Muscle of arm (tissue), 1 donor: ENCODE measurements at regions not wholly inside any gene's neighbourhood (a gene's known extent, or its start where the extent isn't known, plus 50 kb on each side); places are given as distances from the start of the nearest gene placed in this dataset.

Experiments
- DNase-seq: peaks from one replicate; pipeline ENCODE4 v3.0.0-alpha.2; 2013

GRCh38 chr2:228653884-228654283 lies 472.4 kb upstream of the SPHKAP start:
- no peak for DNase-seq

GRCh38 chr2:228652366-228652765 lies 470.9 kb upstream of the SPHKAP start:
- DNase-seq, result no peak

DNA sequence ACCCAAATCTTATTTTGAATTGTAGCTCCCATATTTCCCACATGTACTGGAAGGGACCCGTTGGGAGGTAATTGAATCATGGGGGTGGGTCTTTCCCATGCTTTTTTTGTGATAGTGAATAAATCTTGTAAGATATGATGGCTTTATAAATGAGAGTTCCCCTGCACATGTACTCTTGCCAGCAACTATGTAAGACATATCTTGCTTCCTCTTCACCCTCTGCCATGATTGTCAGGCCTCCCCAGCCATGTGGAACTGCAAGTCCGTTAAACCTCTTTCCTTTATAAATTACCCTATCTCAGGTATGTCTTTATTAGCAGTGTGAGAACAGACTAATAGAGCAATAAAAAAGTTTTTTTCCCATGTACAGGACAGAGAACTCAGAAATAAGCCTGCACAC lies 468.4 kb upstream of the SPHKAP start:
- DNase-seq, result no peak

DNA sequence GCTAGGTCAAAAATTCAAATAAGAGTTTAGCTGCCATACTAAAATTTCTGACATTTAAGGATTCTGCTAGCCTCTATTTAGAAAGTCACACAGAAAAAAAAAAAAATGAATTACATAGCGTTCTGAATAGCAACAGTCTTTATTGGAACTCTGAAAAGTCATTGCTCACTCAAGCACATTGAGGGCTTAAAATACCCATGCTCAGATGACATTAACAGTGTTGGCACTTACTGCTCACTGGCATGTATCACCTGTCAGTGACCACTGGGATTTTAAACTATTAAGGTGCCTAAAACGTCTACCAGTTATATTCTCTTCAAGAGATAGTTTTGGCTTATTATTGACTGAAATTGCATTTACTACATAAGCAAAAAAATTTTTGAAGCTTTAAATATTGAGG lies 468.0 kb upstream of the SPHKAP start:
- no peak for DNase-seq

- DNase-seq, result no peak
Measured at GRCh38 chr2:228648541-228648940, 467.1 kb upstream of the SPHKAP start.

- no peak for DNase-seq
Measured at GRCh38 chr2:228646061-228646460, 464.6 kb upstream of the SPHKAP start.

GRCh38 chr2:228644199-228644598 lies 462.7 kb upstream of the SPHKAP start:
- no peak for DNase-seq

GRCh38 chr2:228642861-228643260 lies 461.4 kb upstream of the SPHKAP start:
- no peak for DNase-seq

- no peak for DNase-seq
Measured at GRCh38 chr2:228630786-228631185, 449.3 kb upstream of the SPHKAP start.

DNA sequence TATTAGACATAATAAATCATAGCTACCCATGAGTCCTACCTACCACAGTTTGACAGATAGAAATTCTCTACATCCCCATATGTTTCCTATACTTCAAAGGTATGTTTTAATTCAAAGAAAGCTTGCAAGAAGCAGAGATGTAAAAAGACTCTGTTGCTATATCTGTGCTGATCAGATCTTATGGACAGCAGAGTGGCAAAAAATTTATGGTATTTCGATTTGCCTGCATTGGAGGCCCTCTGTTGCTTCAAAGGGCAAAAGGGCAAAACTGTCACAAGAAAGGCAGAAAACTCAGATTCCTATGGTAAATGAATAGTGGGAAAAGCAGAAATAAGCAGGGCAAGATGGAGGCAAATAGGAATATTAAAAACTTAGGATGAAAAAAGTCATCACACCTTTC lies 447.8 kb upstream of the SPHKAP start:
- DNase-seq, result no peak

DNA sequence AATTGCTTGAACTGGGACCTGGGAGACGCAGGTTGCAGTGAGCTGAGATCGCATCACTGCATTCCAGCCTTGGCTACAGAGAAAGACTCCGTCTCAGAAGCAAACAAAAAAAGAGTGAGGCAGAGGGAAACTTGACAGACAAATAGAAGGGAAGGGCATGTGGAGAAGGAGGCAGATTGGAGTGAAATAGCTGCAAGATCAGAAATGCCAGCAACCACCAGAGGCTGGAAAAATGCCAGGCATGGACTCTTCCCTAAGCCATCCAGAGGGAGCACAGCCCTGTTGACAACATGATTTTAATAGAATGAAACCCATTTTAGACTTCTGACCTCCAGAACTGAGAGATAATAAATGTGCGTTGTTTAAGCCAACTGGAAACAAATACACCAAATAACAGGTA lies 447.2 kb upstream of the SPHKAP start:
- DNase-seq, result no peak

- no peak for DNase-seq
Measured at GRCh38 chr2:228627510-228627909, 446.0 kb upstream of the SPHKAP start.

DNA sequence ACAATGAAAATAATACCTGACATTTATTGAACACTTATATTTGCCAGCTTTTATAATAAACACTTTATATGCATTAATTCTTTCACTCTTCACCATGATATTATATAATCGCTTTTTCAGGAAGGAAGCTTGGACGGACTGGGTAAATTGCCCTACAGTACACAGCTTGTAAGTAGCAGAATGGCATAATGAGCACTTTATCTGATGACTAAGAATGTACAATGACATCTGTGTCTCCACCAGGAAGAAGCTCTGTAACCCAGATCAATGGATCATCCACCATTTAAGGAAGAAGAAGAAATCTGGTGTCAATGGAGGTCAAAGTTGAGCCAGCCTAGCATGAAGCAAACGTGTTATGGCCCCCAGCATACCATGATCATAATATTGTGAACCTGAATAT lies 444.0 kb upstream of the SPHKAP start:
- no peak for DNase-seq

GRCh38 chr2:228624733-228625132 lies 443.2 kb upstream of the SPHKAP start:
- DNase-seq, result peak; percentile 23

GRCh38 chr2:228615496-228615895 lies 434.0 kb upstream of the SPHKAP start:
- DNase-seq, result no peak

GRCh38 chr2:228614741-228615140 lies 433.3 kb upstream of the SPHKAP start:
- no peak for DNase-seq

DNA sequence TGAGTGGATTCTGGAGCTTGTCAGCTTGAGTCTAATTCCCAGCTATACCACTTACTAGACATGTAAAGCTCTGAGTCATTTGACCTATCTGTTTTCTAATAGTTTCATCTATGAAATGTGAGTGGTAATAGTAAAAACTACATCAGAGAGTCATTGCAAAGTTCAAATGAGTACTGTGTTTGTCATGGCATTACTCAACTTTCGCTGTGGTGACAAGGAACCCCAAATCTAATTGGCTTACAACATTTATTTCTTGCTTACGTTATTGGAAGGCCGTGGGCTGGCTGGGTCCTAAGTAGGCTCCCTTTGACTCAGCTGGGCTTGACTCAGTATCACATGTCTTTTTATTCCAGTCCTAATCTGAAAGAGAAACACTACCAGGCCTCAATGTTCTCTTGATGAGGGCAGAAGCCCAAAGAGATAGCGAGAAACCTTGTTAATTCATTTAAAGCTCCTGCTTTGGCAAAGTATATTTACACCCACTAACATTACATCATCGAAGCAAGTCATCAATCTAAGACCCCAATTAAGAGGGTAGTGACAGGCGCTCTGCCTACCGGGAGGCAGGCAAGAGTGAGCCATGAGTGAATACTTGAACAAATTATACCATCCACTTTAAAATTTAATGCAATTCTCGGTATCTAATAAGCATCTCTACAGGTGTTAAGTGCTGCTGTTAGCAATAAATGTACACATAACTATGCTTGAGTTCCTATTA lies 431.8 kb upstream of the SPHKAP start:
- no peak for DNase-seq

DNA sequence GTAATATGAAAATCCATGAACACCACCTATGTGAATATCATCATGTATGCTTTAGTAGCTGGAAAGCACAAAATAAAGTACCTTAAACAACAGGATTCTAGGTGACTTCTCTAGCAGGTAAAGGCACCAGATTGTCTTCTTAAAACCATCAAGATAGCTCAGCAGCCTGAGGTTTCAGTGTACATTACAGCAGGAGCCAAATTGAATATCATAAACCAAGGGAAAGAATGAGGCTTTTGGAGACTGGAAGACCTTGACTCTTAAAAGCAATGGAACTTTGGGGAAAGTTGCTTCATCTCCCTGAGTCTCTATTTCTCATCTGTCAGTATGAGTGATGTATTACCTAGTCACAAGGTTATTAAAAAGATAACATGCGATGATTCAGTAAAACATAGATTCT lies 429.7 kb upstream of the SPHKAP start:
- no peak for DNase-seq

GRCh38 chr2:228602288-228602687 lies 420.8 kb upstream of the SPHKAP start:
- DNase-seq, result no peak

- DNase-seq, result no peak
Measured at GRCh38 chr2:228600265-228600664, 418.8 kb upstream of the SPHKAP start.

DNA sequence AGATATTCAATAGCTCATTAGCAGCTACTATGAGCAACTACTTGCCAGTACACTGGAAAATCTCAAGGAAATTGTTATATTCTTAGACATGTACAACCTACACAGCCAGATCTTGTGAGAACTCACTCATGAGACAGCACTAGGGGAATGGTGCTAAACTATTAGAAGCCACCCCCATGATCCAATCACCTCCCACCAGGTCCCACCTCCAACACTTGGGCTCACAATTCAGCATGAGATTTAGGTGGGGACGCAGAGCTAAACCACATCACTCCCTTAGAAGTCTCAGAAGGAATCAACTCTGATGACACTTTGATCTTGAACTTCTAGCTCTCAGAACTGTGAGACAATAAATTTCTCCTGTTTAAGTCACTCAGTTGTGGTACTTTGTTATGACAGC lies 418.3 kb upstream of the SPHKAP start:
- DNase-seq, result no peak

DNA sequence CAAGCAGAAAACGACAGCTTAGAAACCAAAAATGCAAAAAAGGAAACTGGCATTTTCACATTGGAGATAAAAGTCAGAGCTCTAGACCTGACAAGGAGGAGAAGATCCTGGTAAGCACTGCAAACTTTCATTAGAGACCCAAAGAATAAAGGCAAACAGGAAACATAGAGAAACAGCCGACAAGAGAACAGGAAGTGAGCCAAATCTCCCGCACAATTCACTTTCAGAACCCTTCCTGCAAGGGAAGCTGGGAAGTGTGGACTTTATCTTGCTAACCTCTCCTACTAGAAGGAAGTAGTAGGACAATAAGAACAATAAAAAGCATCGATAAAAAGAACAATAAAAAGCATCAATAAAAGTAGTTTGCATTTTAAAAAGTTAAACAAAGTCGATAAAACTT lies 417.8 kb upstream of the SPHKAP start:
- no peak for DNase-seq

DNA sequence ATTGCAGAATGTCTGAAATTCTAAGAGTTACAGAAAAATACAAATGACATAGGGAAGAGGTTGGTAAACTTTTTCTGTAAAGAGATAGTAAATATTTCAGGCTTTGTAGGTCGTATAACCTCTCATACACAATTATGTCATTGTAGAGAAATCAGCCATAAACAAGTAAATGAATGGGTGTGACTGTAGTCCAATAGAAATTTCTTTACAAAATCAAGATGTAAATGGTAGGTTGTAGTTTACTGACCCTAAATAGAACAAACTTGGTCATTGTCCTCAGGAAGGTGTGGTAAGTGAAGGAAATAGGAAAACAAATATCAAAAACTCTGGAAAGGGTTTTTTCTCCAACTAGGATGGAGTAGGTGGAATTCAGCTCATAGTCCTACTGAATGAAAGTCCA lies 415.5 kb upstream of the SPHKAP start:
- DNase-seq, result no peak

DNA sequence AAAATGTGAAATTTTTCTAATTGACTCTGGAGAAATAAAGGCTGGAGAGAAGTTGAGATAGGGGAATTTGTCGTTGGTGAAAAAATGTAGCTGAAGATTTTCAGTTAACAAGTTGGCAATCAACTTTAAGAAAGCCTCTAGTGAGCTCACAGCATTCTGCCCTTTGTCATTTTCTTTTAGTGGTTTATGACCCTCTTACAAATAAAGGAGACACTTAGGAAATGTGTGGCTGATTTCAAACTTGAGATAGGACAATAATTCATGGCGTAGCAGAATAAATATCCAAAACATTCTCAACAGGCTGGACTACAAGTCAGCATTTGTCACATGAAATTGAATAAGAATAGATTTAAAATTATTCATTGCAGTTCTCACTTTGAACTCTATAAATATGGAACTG lies 412.5 kb upstream of the SPHKAP start:
- no peak for DNase-seq

- no peak for DNase-seq
Measured at GRCh38 chr2:228592925-228593324, 411.4 kb upstream of the SPHKAP start.
